ENCODE measurements at regions not wholly inside any gene's neighbourhood (a gene's known extent, or its start where the extent isn't known, plus 50 kb on each side); places are given as distances from the start of the nearest gene placed in this dataset.

GRCh38 chr7:9796241-9796640 lies 1177.4 kb upstream of the PHF14 start:
- DNase-seq (ENCODE audit: low read depth) = no peak
- no peak for TF ChIP-seq CTCF (IDR thresholded peaks at IDR 0.05; ENCODE audit: control insufficient read depth, insufficient read depth, low read depth, low read length, missing control alignments)
- H3K4me3 ChIP-seq (ENCODE audit: control insufficient read depth, low read depth, low read length) = no peak overlapping the region

GRCh38 chr7:9822458-9823290 lies 1151.0 kb upstream of the PHF14 start:
- TF ChIP-seq CTCF (IDR thresholded peaks at IDR 0.05; ENCODE audit: control insufficient read depth, insufficient read depth, low read depth, low read length, missing control alignments) = no peak
- H3K4me3 ChIP-seq (ENCODE audit: control insufficient read depth, low read depth, low read length) = no peak overlapping the region
- no peak for DNase-seq (ENCODE audit: low read depth)

GRCh38 chr7:9835199-9835598 lies 1138.5 kb upstream of the PHF14 start:
- no peak for TF ChIP-seq CTCF (IDR thresholded peaks at IDR 0.05; ENCODE audit: control insufficient read depth, insufficient read depth, low read depth, low read length, missing control alignments)
- no peak for DNase-seq (ENCODE audit: low read depth)
- no peak overlapping the region for H3K4me3 ChIP-seq (ENCODE audit: control insufficient read depth, low read depth, low read length)

- no peak overlapping the region for H3K4me3 ChIP-seq (ENCODE audit: control insufficient read depth, low read depth, low read length)
- TF ChIP-seq CTCF (IDR thresholded peaks at IDR 0.05; ENCODE audit: control insufficient read depth, insufficient read depth, low read depth, low read length, missing control alignments) = no peak
- DNase-seq (ENCODE audit: low read depth) = no peak
Measured at GRCh38 chr7:9836671-9837070, 1137.0 kb upstream of the PHF14 start.

- no peak for DNase-seq (ENCODE audit: low read depth)
- no peak for TF ChIP-seq CTCF (IDR thresholded peaks at IDR 0.05; ENCODE audit: control insufficient read depth, insufficient read depth, low read depth, low read length, missing control alignments)
- no peak overlapping the region for H3K4me3 ChIP-seq (ENCODE audit: control insufficient read depth, low read depth, low read length)
Measured at GRCh38 chr7:9842301-9842700, 1131.4 kb upstream of the PHF14 start.

GRCh38 chr7:9846902-9847301 lies 1126.8 kb upstream of the PHF14 start:
- no peak overlapping the region for H3K4me3 ChIP-seq (ENCODE audit: control insufficient read depth, low read depth, low read length)
- DNase-seq (ENCODE audit: low read depth) = no peak
- no peak for TF ChIP-seq CTCF (IDR thresholded peaks at IDR 0.05; ENCODE audit: control insufficient read depth, insufficient read depth, low read depth, low read length, missing control alignments)

Measured in AG09309 (cell line).